PFSK-1 (cell line): ENCODE measurements at regions not wholly inside any gene's neighbourhood (a gene's known extent, or its start where the extent isn't known, plus 50 kb on each side); places are given as distances from the start of the nearest gene placed in this dataset.

Source experiments
- FOXP2 ChIP-seq: optimal IDR thresholded peaks from 2 replicates; pipeline ENCODE3; 2011; ENCODE audit warnings: borderline replicate concordance, control low read depth, inconsistent platforms; ENCODE audit not compliant: insufficient read depth; ENCODE audit errors: extremely low read length, extremely low read depth
- POLR2AphosphoS5 ChIP-seq: IDR thresholded peaks from 2 replicates; pipeline ENCODE4 v1.6.1; 2012; ENCODE audit warnings: low read depth, mild to moderate bottlenecking, control low read depth, low read length, moderate library complexity
- TAF1 ChIP-seq: IDR thresholded peaks from 2 replicates; pipeline ENCODE4 v1.6.1; 2012; ENCODE audit warnings: low read length, control low read depth, borderline replicate concordance; ENCODE audit not compliant: insufficient read depth
- TF ChIP-seq, protein P1 (sequence below), 2 experiments: IDR thresholded peaks; 2 replicates each; pipeline versions ENCODE4 v1.6.1 to v1.8.0; 2011 to 2012; ENCODE audit warnings: low read depth in 2 of 2, low read length in 2 of 2, control low read depth in 1 of 2, inconsistent platforms in 1 of 2, mild to moderate bottlenecking in 1 of 2, moderate library complexity in 1 of 2; ENCODE audit not compliant: insufficient read depth in 1 of 2

DNA sequence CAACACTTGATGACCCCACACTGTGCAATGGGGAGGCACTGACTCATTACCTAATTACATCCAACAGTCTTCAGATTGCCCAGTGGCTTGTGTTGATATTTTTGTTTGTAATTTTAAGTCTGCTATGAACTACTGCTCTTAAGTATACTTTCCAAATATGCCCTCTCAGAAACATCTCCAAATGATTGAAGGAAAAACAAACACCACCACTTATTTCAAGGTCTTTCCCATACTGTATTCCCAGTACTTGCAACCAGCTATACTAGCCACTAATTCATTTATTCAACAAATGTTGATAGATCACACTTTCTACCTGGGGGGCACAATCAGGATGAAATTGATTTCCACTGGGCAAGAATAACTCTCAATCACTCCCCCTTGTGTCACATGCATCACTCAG is 302.2 kb upstream of the CPEB2 start:
- TF ChIP-seq, protein P1, sequence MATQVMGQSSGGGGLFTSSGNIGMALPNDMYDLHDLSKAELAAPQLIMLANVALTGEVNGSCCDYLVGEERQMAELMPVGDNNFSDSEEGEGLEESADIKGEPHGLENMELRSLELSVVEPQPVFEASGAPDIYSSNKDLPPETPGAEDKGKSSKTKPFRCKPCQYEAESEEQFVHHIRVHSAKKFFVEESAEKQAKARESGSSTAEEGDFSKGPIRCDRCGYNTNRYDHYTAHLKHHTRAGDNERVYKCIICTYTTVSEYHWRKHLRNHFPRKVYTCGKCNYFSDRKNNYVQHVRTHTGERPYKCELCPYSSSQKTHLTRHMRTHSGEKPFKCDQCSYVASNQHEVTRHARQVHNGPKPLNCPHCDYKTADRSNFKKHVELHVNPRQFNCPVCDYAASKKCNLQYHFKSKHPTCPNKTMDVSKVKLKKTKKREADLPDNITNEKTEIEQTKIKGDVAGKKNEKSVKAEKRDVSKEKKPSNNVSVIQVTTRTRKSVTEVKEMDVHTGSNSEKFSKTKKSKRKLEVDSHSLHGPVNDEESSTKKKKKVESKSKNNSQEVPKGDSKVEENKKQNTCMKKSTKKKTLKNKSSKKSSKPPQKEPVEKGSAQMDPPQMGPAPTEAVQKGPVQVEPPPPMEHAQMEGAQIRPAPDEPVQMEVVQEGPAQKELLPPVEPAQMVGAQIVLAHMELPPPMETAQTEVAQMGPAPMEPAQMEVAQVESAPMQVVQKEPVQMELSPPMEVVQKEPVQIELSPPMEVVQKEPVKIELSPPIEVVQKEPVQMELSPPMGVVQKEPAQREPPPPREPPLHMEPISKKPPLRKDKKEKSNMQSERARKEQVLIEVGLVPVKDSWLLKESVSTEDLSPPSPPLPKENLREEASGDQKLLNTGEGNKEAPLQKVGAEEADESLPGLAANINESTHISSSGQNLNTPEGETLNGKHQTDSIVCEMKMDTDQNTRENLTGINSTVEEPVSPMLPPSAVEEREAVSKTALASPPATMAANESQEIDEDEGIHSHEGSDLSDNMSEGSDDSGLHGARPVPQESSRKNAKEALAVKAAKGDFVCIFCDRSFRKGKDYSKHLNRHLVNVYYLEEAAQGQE (IDR thresholded peaks at IDR 0.05; ENCODE audit: insufficient read depth in 1 of 2, low read depth in 2 of 2, low read length in 2 of 2) = no peak
- no peak for TF ChIP-seq POLR2AphosphoS5
- no peak for TF ChIP-seq FOXP2
- no peak for TF ChIP-seq TAF1
